Erythroblast (primary cell): ENCODE measurements at regions not wholly inside any gene's neighbourhood (a gene's known extent, or its start where the extent isn't known, plus 50 kb on each side); places are given as distances from the start of the nearest gene placed in this dataset.

ENCODE experiments used
- DNase-seq, 2 experiments: peaks; one replicate each; lab custom pipeline; 2025; lab: John Stamatoyannopoulos, UW
- GATA1 ChIP-seq: IDR thresholded peaks from 2 replicates; pipeline ENCODE4 v1.6.1; 2011; ENCODE audit warnings: low read depth, mild to moderate bottlenecking, control low read depth, low read length, moderate library complexity
- POLR2A ChIP-seq: IDR thresholded peaks from 2 replicates; pipeline ENCODE4 v1.6.1; 2011; ENCODE audit warnings: mild to moderate bottlenecking, low read length

GRCh38 chr22:48670731-48671130 lies 1156.9 kb downstream of the BRD1 start:
- DNase-seq = no peak
- TF ChIP-seq POLR2A (no peak), GATA1 (no peak)

GRCh38 chr22:48669986-48670716 lies 1157.5 kb downstream of the BRD1 start:
- no peak for DNase-seq
- TF ChIP-seq GATA1 = no peak
- TF ChIP-seq POLR2A = no peak

GRCh38 chr22:48669226-48669625 lies 1158.4 kb downstream of the BRD1 start:
- no peak for DNase-seq
- no peak for TF ChIP-seq POLR2A
- TF ChIP-seq GATA1 = no peak

- no peak for DNase-seq
- no peak for TF ChIP-seq POLR2A
- no peak for TF ChIP-seq GATA1
Measured at GRCh38 chr22:48667289-48667688, 1160.4 kb downstream of the BRD1 start.

- TF ChIP-seq GATA1 (no peak), POLR2A (no peak)
- DNase-seq = no peak
Measured at GRCh38 chr22:48666620-48667019, 1161.1 kb downstream of the BRD1 start.

- TF ChIP-seq POLR2A = no peak
- no peak for TF ChIP-seq GATA1
- DNase-seq = no peak
Measured at GRCh38 chr22:48665311-48665995, 1162.2 kb downstream of the BRD1 start.

GRCh38 chr22:48664586-48664985 lies 1163.1 kb downstream of the BRD1 start:
- DNase-seq = no peak
- TF ChIP-seq POLR2A (no peak), GATA1 (no peak)

GRCh38 chr22:48663297-48663696 lies 1164.4 kb downstream of the BRD1 start:
- DNase-seq = peak; percentile 28 to 48
- TF ChIP-seq GATA1 = no peak
- no peak for TF ChIP-seq POLR2A

- DNase-seq = no peak
- TF ChIP-seq GATA1 = no peak
- TF ChIP-seq POLR2A = no peak
Measured at GRCh38 chr22:48662476-48663135, 1165.1 kb downstream of the BRD1 start.

- DNase-seq = no peak
- TF ChIP-seq POLR2A (no peak), GATA1 (no peak)
Measured at GRCh38 chr22:48661984-48662383, 1165.7 kb downstream of the BRD1 start.

GRCh38 chr22:48660790-48661740 lies 1166.6 kb downstream of the BRD1 start:
- DNase-seq = no peak
- TF ChIP-seq POLR2A (no peak), GATA1 (no peak)

GRCh38 chr22:48660104-48660789 lies 1167.4 kb downstream of the BRD1 start:
- no peak for DNase-seq
- TF ChIP-seq POLR2A = no peak
- TF ChIP-seq GATA1 = no peak
